DOHH2 (cell line): ENCODE measurements at regions not wholly inside any gene's neighbourhood (a gene's known extent, or its start where the extent isn't known, plus 50 kb on each side); places are given as distances from the start of the nearest gene placed in this dataset.

Experiments
- EZH2phosphoT487 ChIP-seq: fragments of 200-600 bp; sonication (generic); IDR thresholded peaks from 2 replicates; pipeline ENCODE4 v1.6.1; 2017; ENCODE audit warnings: borderline replicate concordance, mild to moderate bottlenecking, antibody characterized with exemption, low read length, moderate library complexity, mixed read lengths
- TF ChIP-seq, protein P1 (sequence below): fragments of 200-600 bp; sonication (generic); IDR thresholded peaks from one replicate; pipeline ENCODE4 v1.5.1; 2014; ENCODE audit warnings: antibody characterized with exemption, mild to moderate bottlenecking, low read depth, low read length; ENCODE audit not compliant: poor library complexity, severe bottlenecking

DNA sequence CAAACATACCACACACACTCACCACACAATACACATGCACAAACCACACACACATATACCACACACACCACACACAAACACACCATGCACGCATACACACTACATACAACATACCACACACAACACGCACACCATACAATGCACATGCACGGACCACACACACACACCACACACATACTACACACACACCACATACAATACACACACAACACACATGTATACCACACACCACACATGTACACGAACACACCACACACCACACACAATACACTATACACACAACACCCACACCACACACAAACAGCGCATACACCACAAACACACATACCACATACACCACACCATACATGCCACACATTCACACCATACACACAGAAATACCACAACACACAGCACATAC, 480.3 kb downstream of the DIRAS2 start:
- TF ChIP-seq, protein P1, sequence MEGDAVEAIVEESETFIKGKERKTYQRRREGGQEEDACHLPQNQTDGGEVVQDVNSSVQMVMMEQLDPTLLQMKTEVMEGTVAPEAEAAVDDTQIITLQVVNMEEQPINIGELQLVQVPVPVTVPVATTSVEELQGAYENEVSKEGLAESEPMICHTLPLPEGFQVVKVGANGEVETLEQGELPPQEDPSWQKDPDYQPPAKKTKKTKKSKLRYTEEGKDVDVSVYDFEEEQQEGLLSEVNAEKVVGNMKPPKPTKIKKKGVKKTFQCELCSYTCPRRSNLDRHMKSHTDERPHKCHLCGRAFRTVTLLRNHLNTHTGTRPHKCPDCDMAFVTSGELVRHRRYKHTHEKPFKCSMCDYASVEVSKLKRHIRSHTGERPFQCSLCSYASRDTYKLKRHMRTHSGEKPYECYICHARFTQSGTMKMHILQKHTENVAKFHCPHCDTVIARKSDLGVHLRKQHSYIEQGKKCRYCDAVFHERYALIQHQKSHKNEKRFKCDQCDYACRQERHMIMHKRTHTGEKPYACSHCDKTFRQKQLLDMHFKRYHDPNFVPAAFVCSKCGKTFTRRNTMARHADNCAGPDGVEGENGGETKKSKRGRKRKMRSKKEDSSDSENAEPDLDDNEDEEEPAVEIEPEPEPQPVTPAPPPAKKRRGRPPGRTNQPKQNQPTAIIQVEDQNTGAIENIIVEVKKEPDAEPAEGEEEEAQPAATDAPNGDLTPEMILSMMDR = no peak
- no peak for TF ChIP-seq EZH2phosphoT487
